ENCODE measurements at regions not wholly inside any gene's neighbourhood (a gene's known extent, or its start where the extent isn't known, plus 50 kb on each side); places are given as distances from the start of the nearest gene placed in this dataset.

- no peak for TF ChIP-seq CTCF (IDR thresholded peaks at IDR 0.05)
- no peak for TF ChIP-seq POLR2A (IDR thresholded peaks at IDR 0.05)
Observed at GRCh38 chr20:60964911-60965310, 287.1 kb upstream of the CDH4 start.

Data from lower leg skin (tissue), 3 donors.